ENCODE measurements at regions not wholly inside any gene's neighbourhood (a gene's known extent, or its start where the extent isn't known, plus 50 kb on each side); places are given as distances from the start of the nearest gene placed in this dataset.

DNA sequence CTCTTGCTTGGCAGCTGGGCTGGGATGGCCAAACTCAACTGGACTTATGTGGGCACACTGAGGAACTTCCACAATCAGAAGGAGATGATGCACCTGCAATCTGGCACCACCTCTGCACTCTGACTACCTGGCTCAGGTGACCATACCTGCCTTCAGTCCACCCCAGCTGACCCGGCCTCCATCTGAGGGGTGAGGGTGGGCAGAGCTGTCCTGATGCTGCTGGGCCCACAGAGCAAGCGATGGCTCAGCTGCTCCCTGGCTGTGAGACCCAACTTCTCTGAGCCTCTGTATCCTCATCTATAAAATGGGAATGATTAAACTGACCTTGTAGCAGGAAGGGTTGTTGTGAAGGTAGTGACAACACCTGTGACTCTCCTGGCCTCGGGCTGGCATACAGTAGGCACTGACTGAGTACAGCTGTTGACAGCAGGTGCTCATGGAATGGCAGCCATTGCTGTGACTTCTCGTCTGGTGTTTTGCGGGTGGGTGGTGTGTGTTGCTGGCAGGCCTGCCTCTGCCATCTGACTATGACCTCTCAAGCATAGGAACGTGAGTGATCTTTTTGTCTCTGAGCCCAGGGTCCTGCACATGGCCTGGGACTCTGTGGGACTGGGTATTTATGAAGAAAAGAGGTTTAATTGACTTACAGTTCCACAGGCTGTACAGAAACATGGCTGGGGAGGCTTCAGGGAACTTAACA is 438.5 kb downstream of the PTPRU start (continued):
- TF ChIP-seq, protein P1, sequence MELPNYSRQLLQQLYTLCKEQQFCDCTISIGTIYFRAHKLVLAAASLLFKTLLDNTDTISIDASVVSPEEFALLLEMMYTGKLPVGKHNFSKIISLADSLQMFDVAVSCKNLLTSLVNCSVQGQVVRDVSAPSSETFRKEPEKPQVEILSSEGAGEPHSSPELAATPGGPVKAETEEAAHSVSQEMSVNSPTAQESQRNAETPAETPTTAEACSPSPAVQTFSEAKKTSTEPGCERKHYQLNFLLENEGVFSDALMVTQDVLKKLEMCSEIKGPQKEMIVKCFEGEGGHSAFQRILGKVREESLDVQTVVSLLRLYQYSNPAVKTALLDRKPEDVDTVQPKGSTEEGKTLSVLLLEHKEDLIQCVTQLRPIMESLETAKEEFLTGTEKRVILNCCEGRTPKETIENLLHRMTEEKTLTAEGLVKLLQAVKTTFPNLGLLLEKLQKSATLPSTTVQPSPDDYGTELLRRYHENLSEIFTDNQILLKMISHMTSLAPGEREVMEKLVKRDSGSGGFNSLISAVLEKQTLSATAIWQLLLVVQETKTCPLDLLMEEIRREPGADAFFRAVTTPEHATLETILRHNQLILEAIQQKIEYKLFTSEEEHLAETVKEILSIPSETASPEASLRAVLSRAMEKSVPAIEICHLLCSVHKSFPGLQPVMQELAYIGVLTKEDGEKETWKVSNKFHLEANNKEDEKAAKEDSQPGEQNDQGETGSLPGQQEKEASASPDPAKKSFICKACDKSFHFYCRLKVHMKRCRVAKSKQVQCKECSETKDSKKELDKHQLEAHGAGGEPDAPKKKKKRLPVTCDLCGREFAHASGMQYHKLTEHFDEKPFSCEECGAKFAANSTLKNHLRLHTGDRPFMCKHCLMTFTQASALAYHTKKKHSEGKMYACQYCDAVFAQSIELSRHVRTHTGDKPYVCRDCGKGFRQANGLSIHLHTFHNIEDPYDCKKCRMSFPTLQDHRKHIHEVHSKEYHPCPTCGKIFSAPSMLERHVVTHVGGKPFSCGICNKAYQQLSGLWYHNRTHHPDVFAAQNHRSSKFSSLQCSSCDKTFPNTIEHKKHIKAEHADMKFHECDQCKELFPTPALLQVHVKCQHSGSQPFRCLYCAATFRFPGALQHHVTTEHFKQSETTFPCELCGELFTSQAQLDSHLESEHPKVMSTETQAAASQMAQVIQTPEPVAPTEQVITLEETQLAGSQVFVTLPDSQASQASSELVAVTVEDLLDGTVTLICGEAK (IDR thresholded peaks at IDR 0.05): no peak
- TF ChIP-seq, protein P1 (CRISPR knock-in tag; IDR thresholded peaks at IDR 0.05): no peak
- no peak for TF ChIP-seq U2AF1 (optimal IDR thresholded peaks at IDR 0.05; ENCODE audit: low read depth, low read length)
- no peak for TF ChIP-seq IRX3 (CRISPR knock-in tag; IDR thresholded peaks at IDR 0.05; ENCODE audit: borderline replicate concordance, low read depth)
- TF ChIP-seq CREM (IDR thresholded peaks at IDR 0.05): no peak
- no peak for TF ChIP-seq CREM (CRISPR knock-in tag; IDR thresholded peaks at IDR 0.05)
- no peak for TF ChIP-seq RARG (CRISPR knock-in tag; IDR thresholded peaks at IDR 0.05; ENCODE audit: low read depth)
- TF ChIP-seq AGO2 (optimal IDR thresholded peaks at IDR 0.05; ENCODE audit: low read depth, low read length): no peak
- TF ChIP-seq TRIM24 (CRISPR knock-in tag; IDR thresholded peaks at IDR 0.05): no peak
- no peak for TF ChIP-seq SP5 (CRISPR knock-in tag; IDR thresholded peaks at IDR 0.05; ENCODE audit: borderline replicate concordance, low read depth)
- no peak for TF ChIP-seq HNRNPLL (IDR thresholded peaks at IDR 0.05; ENCODE audit: low read depth, low read length, poor library complexity, severe bottlenecking)
